ENCODE measurements at regions not wholly inside any gene's neighbourhood (a gene's known extent, or its start where the extent isn't known, plus 50 kb on each side); places are given as distances from the start of the nearest gene placed in this dataset.

- TF ChIP-seq FOSL2 (IDR thresholded peaks at IDR 0.05) (no peak), FOSL2 (CRISPR knock-in tag; IDR thresholded peaks at IDR 0.05) (no peak), CTCF (IDR thresholded peaks at IDR 0.05) (no peak), CEBPB (IDR thresholded peaks at IDR 0.05) (no peak), PBX3 (IDR thresholded peaks at IDR 0.05) (no peak), KDM1A (IDR thresholded peaks at IDR 0.05; ENCODE audit: low read depth) (no peak), SMC3 (IDR thresholded peaks at IDR 0.05) (no peak), HDAC2 (IDR thresholded peaks at IDR 0.05) (no peak)
Measured at GRCh38 chr2:193276069-193276468, 1081.3 kb upstream of the TMEFF2 start.
